ENCODE measurements at regions not wholly inside any gene's neighbourhood (a gene's known extent, or its start where the extent isn't known, plus 50 kb on each side); places are given as distances from the start of the nearest gene placed in this dataset.

GRCh38 chr21:34252751-34253150 is 111.1 kb upstream of the KCNE2 start:
- TF ChIP-seq POLR2A (IDR thresholded peaks at IDR 0.05; ENCODE audit: low read length) = no peak
- TF ChIP-seq GATA1 (IDR thresholded peaks at IDR 0.05; ENCODE audit: low read depth, low read length) = no peak

Data from erythroblast (primary cell).